ENCODE measurements at regions not wholly inside any gene's neighbourhood (a gene's known extent, or its start where the extent isn't known, plus 50 kb on each side); places are given as distances from the start of the nearest gene placed in this dataset.

DNA sequence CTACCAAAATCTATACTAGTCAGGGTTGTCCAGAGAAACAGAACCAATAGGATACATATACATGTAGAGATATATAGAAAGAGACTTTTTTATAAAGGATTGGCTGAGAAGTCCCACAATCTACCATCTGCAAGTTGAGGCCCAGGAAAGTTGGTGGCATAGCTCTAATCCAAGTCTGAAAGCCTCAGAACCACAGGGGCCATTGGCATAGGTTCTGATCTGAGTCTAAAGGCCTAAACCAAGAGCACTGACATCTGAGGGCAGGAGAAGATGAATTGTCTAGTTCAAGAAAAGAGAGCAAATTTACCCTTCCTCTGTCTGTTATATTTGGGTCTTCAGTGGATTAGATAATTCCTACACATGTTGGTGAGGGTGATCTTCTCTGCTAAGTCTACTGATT, 433.1 kb downstream of the ADAMTS20 start:
- Histone ChIP-seq H3K4me1 (no peaks in the 10 kb centered on the region), H3K27ac (no peak overlapping the region), H3K9me3 (no peaks in the 10 kb centered on the region), H3K4me3 (no peak overlapping the region), H3K36me3 (no peaks in the 10 kb centered on the region), H3K27me3 (no peaks in the 10 kb centered on the region)
- ATAC-seq, result no peak
- TF ChIP-seq POLR2A (IDR thresholded peaks at IDR 0.05) (no peak), EP300 (IDR thresholded peaks at IDR 0.05) (no peak), POLR2AphosphoS5 (IDR thresholded peaks at IDR 0.05) (no peak)
- TF ChIP-seq, protein P1, sequence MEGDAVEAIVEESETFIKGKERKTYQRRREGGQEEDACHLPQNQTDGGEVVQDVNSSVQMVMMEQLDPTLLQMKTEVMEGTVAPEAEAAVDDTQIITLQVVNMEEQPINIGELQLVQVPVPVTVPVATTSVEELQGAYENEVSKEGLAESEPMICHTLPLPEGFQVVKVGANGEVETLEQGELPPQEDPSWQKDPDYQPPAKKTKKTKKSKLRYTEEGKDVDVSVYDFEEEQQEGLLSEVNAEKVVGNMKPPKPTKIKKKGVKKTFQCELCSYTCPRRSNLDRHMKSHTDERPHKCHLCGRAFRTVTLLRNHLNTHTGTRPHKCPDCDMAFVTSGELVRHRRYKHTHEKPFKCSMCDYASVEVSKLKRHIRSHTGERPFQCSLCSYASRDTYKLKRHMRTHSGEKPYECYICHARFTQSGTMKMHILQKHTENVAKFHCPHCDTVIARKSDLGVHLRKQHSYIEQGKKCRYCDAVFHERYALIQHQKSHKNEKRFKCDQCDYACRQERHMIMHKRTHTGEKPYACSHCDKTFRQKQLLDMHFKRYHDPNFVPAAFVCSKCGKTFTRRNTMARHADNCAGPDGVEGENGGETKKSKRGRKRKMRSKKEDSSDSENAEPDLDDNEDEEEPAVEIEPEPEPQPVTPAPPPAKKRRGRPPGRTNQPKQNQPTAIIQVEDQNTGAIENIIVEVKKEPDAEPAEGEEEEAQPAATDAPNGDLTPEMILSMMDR (IDR thresholded peaks at IDR 0.05), result no peak

DNA sequence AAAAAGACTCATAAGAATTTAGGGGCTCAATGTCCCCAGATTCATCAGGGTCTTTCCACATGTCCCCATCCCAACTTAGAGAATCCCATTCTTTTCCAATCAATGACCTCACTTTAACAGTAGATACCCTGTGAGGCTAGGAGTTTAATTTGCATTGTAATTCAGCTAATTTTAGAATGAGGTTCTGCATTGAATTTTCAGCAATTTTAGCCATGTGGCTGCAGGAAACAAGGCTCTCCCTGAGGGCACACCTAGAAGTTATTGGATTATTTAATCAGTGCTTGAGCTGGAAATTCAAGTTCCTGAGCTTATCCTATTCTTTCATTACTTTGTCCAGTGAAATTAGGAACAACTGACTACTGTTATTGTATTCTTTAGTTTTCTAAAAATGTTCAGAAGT, 433.8 kb downstream of the ADAMTS20 start:
- no peak for ATAC-seq
- Histone ChIP-seq H3K36me3 (no peaks in the 10 kb centered on the region), H3K27ac (no peak overlapping the region), H3K9me3 (no peaks in the 10 kb centered on the region), H3K4me1 (no peaks in the 10 kb centered on the region), H3K4me3 (no peak overlapping the region), H3K27me3 (no peaks in the 10 kb centered on the region)
- TF ChIP-seq POLR2AphosphoS5 (IDR thresholded peaks at IDR 0.05), result no peak
- TF ChIP-seq, protein P1 (IDR thresholded peaks at IDR 0.05), result no peak
- TF ChIP-seq POLR2A (IDR thresholded peaks at IDR 0.05), result no peak
- no peak for TF ChIP-seq EP300 (IDR thresholded peaks at IDR 0.05)

DNA sequence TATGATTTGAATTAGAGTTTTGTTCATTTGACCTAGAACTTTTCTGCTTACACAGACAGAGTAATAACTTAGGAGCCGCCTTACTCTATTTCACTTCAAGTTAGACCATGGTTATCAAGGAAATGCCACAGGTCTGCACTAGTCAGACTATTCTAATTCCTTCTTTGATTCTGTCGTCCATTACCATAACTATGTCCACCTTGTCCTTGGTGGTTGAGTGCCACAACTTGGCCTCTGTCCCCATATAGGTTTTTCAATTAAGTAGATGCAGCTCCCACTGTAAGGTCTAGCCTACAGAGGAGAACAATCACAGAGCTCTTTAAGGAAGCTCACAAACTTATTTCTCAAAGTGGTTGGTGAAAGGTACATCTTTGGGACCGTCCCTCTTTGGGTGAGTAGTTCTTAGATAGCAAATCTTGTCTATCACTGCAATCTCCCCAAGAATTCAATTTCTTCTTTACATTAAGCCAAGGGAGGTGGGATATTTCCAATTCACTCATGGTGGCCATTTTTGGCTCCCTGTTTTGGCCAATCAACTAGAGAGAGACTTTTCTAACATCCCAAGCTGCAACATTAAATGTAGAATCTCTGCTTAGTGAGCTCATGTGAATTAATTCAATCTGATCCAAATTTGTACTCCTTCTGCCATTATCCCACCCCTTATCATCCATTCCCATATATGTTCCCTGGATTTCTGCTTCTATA, 434.6 kb downstream of the ADAMTS20 start:
- H3K4me1 ChIP-seq, result no peaks in the 10 kb centered on the region
- H3K9me3 ChIP-seq, result no peaks in the 10 kb centered on the region
- no peak for TF ChIP-seq POLR2AphosphoS5 (IDR thresholded peaks at IDR 0.05)
- no peak for TF ChIP-seq EP300 (IDR thresholded peaks at IDR 0.05)
- no peak for TF ChIP-seq POLR2A (IDR thresholded peaks at IDR 0.05)
- TF ChIP-seq, protein P1 (IDR thresholded peaks at IDR 0.05), result no peak
- no peak overlapping the region for H3K4me3 ChIP-seq
- 61 to 63% methylated on average over 3 of the region's 3 CpGs for WGBS, 2 donors (ENCODE audit: low coverage in 1 of 2)
- no peaks in the 10 kb centered on the region for H3K27me3 ChIP-seq
- no peaks in the 10 kb centered on the region for H3K36me3 ChIP-seq
- H3K27ac ChIP-seq, result no peak overlapping the region
- ATAC-seq, result no peak

DNA sequence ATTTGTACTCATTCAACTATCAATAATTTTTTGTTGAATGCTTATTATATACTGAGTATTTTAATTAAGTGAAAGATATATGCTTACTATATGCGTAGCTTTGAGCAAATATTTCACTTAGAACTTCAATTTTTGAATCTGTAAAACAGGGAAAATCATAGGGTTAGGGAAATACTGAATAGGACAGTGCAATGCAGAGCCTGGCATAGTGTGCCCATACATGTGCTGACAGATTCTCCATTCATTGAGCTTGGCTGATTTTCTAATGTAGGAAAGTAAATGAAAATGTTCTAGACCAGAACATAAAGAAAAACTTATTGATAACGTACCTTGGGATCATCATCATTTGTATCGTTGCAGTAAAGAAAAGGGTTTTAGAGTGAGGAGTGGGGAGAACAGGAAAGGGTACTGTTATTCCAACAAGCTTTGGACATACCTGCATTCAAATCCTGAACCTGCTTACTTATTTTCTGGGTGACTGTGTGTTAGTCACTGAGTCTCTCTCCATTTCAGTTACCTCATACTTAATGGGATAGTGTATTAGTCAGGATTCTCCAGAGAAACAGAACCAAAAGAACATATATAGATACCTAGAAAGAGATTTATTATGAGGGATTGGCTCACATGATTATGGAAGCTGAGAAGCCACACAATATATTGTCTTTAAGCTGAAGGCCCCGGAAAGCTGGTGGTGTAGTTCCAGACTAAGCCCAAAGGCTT, 436.4 kb downstream of the ADAMTS20 start:
- no peaks in the 10 kb centered on the region for H3K27me3 ChIP-seq
- no peaks in the 10 kb centered on the region for H3K9me3 ChIP-seq
- no peak overlapping the region for H3K27ac ChIP-seq
- TF ChIP-seq POLR2A (IDR thresholded peaks at IDR 0.05) (no peak), POLR2AphosphoS5 (IDR thresholded peaks at IDR 0.05) (no peak), EP300 (IDR thresholded peaks at IDR 0.05) (no peak)
- TF ChIP-seq, protein P1 (IDR thresholded peaks at IDR 0.05), result no peak
- H3K4me1 ChIP-seq, result no peaks in the 10 kb centered on the region
- whole genome bisulfite sequencing, 2 donors (ENCODE audit: low coverage in 1 of 2), result 93 to 95% methylated on average over 3 to 4 of the region's 4 CpGs
- no peaks in the 10 kb centered on the region for H3K36me3 ChIP-seq
- no peak overlapping the region for H3K4me3 ChIP-seq
- no peak for ATAC-seq

DNA sequence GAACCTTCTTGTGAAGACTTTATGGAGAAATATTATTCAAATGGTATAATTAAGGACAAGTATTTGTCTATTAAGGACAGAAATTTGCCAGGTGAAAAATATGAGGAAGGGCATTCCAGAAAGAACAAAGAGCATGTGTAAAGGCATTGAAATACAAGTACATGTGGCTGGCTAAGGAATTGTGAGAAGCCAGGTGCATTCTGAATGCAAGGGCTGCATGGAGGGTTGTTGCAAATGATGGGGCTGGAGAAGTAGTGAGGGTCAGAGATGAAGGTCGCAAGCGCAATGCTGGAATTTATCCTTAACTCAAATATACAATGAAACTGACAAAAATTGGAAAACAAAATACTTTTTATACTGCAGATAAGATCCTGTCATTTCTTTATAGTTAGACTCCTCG, 437.7 kb downstream of the ADAMTS20 start:
- no peak for TF ChIP-seq EP300 (IDR thresholded peaks at IDR 0.05)
- no peak for TF ChIP-seq POLR2A (IDR thresholded peaks at IDR 0.05)
- TF ChIP-seq POLR2AphosphoS5 (IDR thresholded peaks at IDR 0.05), result no peak
- TF ChIP-seq, protein P1 (IDR thresholded peaks at IDR 0.05), result no peak
- 96 to 100% methylated on average over 3 of the region's 3 CpGs for WGBS, 2 donors (ENCODE audit: low coverage in 1 of 2)
- Histone ChIP-seq H3K27ac (no peak overlapping the region), H3K27me3 (no peaks in the 10 kb centered on the region), H3K4me1 (no peaks in the 10 kb centered on the region), H3K36me3 (no peaks in the 10 kb centered on the region), H3K9me3 (no peaks in the 10 kb centered on the region), H3K4me3 (no peak overlapping the region)
- no peak for ATAC-seq
